ENCODE measurements at regions not wholly inside any gene's neighbourhood (a gene's known extent, or its start where the extent isn't known, plus 50 kb on each side); places are given as distances from the start of the nearest gene placed in this dataset.

DNA sequence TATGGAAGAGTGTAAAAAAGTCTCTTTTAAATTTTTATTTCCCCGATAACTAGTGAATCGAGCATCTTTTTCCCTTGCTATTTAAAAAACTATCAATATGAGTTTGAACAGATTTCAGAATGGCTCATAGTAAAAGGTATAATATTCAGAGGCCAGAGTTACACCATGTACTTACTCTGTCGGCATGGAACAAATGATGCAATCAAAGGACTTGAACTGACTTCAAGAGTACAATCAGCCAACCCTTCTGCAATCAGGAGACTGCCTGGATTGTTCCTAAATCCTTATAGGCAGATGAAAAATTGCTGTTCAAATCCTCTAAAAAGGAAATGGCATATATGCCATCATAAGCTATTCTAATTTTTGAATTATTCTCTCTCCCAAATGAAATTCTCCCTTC lies 273.3 kb downstream of the SH2D1A start:
- no peaks in the 10 kb centered on the region for H3K9me3 ChIP-seq (ENCODE audit: low read depth, low read length)
- H3K79me2 ChIP-seq (ENCODE audit: insufficient read depth, low read length) = no peaks in the 10 kb centered on the region
- TF ChIP-seq, protein P1, sequence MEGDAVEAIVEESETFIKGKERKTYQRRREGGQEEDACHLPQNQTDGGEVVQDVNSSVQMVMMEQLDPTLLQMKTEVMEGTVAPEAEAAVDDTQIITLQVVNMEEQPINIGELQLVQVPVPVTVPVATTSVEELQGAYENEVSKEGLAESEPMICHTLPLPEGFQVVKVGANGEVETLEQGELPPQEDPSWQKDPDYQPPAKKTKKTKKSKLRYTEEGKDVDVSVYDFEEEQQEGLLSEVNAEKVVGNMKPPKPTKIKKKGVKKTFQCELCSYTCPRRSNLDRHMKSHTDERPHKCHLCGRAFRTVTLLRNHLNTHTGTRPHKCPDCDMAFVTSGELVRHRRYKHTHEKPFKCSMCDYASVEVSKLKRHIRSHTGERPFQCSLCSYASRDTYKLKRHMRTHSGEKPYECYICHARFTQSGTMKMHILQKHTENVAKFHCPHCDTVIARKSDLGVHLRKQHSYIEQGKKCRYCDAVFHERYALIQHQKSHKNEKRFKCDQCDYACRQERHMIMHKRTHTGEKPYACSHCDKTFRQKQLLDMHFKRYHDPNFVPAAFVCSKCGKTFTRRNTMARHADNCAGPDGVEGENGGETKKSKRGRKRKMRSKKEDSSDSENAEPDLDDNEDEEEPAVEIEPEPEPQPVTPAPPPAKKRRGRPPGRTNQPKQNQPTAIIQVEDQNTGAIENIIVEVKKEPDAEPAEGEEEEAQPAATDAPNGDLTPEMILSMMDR (IDR thresholded peaks at IDR 0.05; ENCODE audit: extremely low read depth, low read depth, low read length) = no peak
- H3K27ac ChIP-seq (ENCODE audit: low read depth, low read length) = no peak overlapping the region
- no peak overlapping the region for H3K4me3 ChIP-seq (ENCODE audit: insufficient read depth, low read length)
- no peak overlapping the region for H2AFZ ChIP-seq (ENCODE audit: low read length)
- DNase-seq (ENCODE audit: insufficient read length, low spot score, missing footprints) = no peak
- H3K27me3 ChIP-seq (ENCODE audit: insufficient read depth, low read length) = no peaks in the 10 kb centered on the region
- no peaks in the 10 kb centered on the region for H3K4me1 ChIP-seq (ENCODE audit: insufficient read depth, low read length)
- no peaks in the 10 kb centered on the region for H4K20me1 ChIP-seq (ENCODE audit: insufficient read depth, low read length)
- no peak overlapping the region for H3K4me2 ChIP-seq (ENCODE audit: insufficient read depth, low read length)
- no peaks in the 10 kb centered on the region for H3K36me3 ChIP-seq (ENCODE audit: insufficient read depth, low read length)

DNA sequence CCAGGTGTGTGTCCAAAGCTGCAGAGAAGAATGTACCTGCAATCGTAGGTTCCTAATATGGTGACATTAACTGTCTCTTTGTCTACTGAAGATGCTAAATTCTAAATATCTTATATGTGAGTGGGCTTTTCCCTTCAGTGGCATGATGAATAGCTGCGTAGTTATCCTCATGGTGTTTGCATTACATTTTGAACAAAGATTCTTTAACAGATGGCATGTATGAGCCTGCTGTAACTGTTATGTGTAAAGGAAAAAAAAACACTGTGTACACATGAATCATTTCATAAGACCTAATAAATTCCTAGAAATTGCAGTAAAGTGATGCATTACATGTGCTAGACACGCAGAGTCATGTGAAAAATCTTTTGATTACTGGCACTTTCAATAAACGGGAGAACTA lies 288.0 kb downstream of the SH2D1A start:
- DNase-seq (ENCODE audit: insufficient read length, low spot score, missing footprints) = no peak
- no peaks in the 10 kb centered on the region for H3K79me2 ChIP-seq (ENCODE audit: insufficient read depth, low read length)
- H3K4me1 ChIP-seq (ENCODE audit: insufficient read depth, low read length) = no peaks in the 10 kb centered on the region
- no peak overlapping the region for H3K27ac ChIP-seq (ENCODE audit: low read depth, low read length)
- H3K4me2 ChIP-seq (ENCODE audit: insufficient read depth, low read length) = no peak overlapping the region
- H2AFZ ChIP-seq (ENCODE audit: low read length) = no peak overlapping the region
- no peaks in the 10 kb centered on the region for H3K27me3 ChIP-seq (ENCODE audit: insufficient read depth, low read length)
- H3K4me3 ChIP-seq (ENCODE audit: insufficient read depth, low read length) = no peak overlapping the region
- TF ChIP-seq, protein P1 (IDR thresholded peaks at IDR 0.05; ENCODE audit: extremely low read depth, low read depth, low read length) = no peak
- no peaks in the 10 kb centered on the region for H3K9me3 ChIP-seq (ENCODE audit: low read depth, low read length)
- no peaks in the 10 kb centered on the region for H3K36me3 ChIP-seq (ENCODE audit: insufficient read depth, low read length)
- no peaks in the 10 kb centered on the region for H4K20me1 ChIP-seq (ENCODE audit: insufficient read depth, low read length)

DNA sequence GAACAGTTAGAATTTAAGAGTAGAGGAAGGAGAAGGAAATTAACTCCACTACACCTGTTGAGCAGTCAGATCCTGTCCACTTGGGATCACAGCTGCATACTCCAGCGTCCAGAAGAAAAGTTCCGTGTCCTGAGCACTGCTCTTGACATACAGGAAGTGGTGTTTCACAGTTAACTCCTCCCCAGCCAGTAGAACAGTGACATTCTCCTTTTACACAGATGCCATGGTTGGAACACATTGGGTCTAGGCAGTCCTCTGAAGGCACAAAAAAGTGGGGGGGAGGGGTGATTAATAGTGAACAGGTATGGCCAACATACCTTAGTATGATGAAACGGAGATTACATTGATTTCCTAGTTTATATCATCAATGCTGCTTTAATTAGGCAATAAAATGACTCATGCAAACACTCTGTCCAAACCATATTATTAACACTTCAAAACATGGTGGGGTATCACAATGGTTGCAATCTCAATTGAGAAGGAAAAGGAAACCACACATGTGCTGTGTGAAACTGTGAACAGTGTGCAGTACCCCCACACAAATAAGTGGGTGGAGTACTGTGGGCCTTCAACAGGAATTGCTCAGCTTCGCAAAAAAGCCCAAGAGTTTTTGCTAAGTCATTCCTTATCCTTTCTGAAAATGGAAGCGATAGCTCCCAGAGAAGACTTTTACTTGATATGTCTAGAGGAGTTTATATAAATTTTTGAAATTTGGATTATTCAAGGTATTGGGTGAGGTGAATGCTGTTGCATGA lies 295.6 kb downstream of the SH2D1A start:
- H3K4me1 ChIP-seq (ENCODE audit: insufficient read depth, low read length) = no peaks in the 10 kb centered on the region
- H3K4me2 ChIP-seq (ENCODE audit: insufficient read depth, low read length) = no peak overlapping the region
- H3K27ac ChIP-seq (ENCODE audit: low read depth, low read length) = no peak overlapping the region
- H3K4me3 ChIP-seq (ENCODE audit: insufficient read depth, low read length) = no peak overlapping the region
- no peaks in the 10 kb centered on the region for H3K9me3 ChIP-seq (ENCODE audit: low read depth, low read length)
- no peak overlapping the region for H2AFZ ChIP-seq (ENCODE audit: low read length)
- DNase-seq (ENCODE audit: insufficient read length, low spot score, missing footprints) = peak; percentile 9
- H3K36me3 ChIP-seq (ENCODE audit: insufficient read depth, low read length) = no peaks in the 10 kb centered on the region
- no peaks in the 10 kb centered on the region for H3K79me2 ChIP-seq (ENCODE audit: insufficient read depth, low read length)
- H4K20me1 ChIP-seq (ENCODE audit: insufficient read depth, low read length) = no peaks in the 10 kb centered on the region
- H3K27me3 ChIP-seq (ENCODE audit: insufficient read depth, low read length) = no peaks in the 10 kb centered on the region
- TF ChIP-seq, protein P1 (IDR thresholded peaks at IDR 0.05; ENCODE audit: extremely low read depth, low read depth, low read length) = no peak

DNA sequence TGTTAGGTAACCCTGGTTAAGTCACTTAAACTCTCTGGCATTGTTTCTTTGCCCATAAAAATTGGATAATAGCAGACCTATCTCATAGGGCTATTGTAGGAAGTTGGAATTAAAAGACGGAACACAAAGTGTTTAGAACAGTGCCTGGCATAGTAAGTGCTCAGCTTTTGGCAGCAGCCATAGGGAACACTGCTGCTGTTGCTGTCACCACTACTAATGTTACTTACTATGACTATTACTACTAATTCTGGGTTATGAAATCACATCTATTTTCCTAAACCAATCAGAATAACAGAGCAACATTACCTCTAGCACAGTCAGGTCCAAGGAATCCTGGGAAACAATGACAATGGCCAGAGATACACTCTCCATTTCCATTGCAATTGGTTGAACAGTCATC lies 300.0 kb downstream of the SH2D1A start:
- TF ChIP-seq, protein P1 (IDR thresholded peaks at IDR 0.05; ENCODE audit: extremely low read depth, low read depth, low read length) = no peak
- no peaks in the 10 kb centered on the region for H3K36me3 ChIP-seq (ENCODE audit: insufficient read depth, low read length)
- no peaks in the 10 kb centered on the region for H3K79me2 ChIP-seq (ENCODE audit: insufficient read depth, low read length)
- H2AFZ ChIP-seq (ENCODE audit: low read length) = no peak overlapping the region
- H3K4me3 ChIP-seq (ENCODE audit: insufficient read depth, low read length) = no peak overlapping the region
- no peak overlapping the region for H3K27ac ChIP-seq (ENCODE audit: low read depth, low read length)
- no peaks in the 10 kb centered on the region for H3K4me1 ChIP-seq (ENCODE audit: insufficient read depth, low read length)
- H3K4me2 ChIP-seq (ENCODE audit: insufficient read depth, low read length) = no peak overlapping the region
- H3K9me3 ChIP-seq (ENCODE audit: low read depth, low read length) = no peaks in the 10 kb centered on the region
- DNase-seq (ENCODE audit: insufficient read length, low spot score, missing footprints) = no peak
- no peaks in the 10 kb centered on the region for H3K27me3 ChIP-seq (ENCODE audit: insufficient read depth, low read length)
- H4K20me1 ChIP-seq (ENCODE audit: insufficient read depth, low read length) = no peaks in the 10 kb centered on the region

Data from osteoblast (primary cell).